GM23248 (cell line): ENCODE measurements at regions not wholly inside any gene's neighbourhood (a gene's known extent, or its start where the extent isn't known, plus 50 kb on each side); places are given as distances from the start of the nearest gene placed in this dataset.

Experiments
- DNase-seq: peaks from one replicate; pipeline ENCODE4 v3.0.0-alpha.2; 2015
- H2AFZ ChIP-seq: fragments of 200-600 bp; sonication (generic); 2 replicates; pipeline ENCODE4 v1.6.1; 2016; ENCODE audit warnings: antibody characterized with exemption
- H3F3A ChIP-seq: fragments of 200-600 bp; sonication (generic); 2 replicates; pipeline ENCODE4 v1.6.1; 2016; ENCODE audit warnings: mild to moderate bottlenecking, antibody characterized with exemption, mixed run types; ENCODE audit not compliant: insufficient read depth
- H3K27ac ChIP-seq: fragments of 200-600 bp; sonication (generic); 2 replicates; pipeline ENCODE4 v1.5.1; 2016; ENCODE audit warnings: mild to moderate bottlenecking
- H3K27me3 ChIP-seq: fragments of 200-600 bp; sonication (generic); replicated peaks from 2 replicates; pipeline ENCODE4 v1.6.1; 2016; ENCODE audit warnings: mild to moderate bottlenecking; ENCODE audit not compliant: insufficient read depth
- H3K36me3 ChIP-seq: fragments of 200-600 bp; sonication (generic); 2 replicates; pipeline ENCODE4 v1.6.1; 2016; ENCODE audit warnings: low read depth, mild to moderate bottlenecking
- H3K4me1 ChIP-seq: fragments of 200-600 bp; sonication (generic); 2 replicates; pipeline ENCODE4 v1.6.1; 2016; ENCODE audit warnings: mild to moderate bottlenecking; ENCODE audit not compliant: insufficient read depth
- H3K4me2 ChIP-seq: fragments of 200-600 bp; sonication (generic); one replicate; pipeline ENCODE4 v1.6.1; 2016; ENCODE audit warnings: mild to moderate bottlenecking; ENCODE audit not compliant: unreplicated experiment
- H3K4me3 ChIP-seq: fragments of 200-600 bp; sonication (generic); 2 replicates; pipeline ENCODE4 v1.5.1; 2016; ENCODE audit warnings: mild to moderate bottlenecking
- H3K79me2 ChIP-seq: fragments of 200-600 bp; sonication (generic); 2 replicates; pipeline ENCODE4 v1.6.1; 2016; ENCODE audit warnings: mild to moderate bottlenecking; ENCODE audit not compliant: insufficient read depth
- H3K9ac ChIP-seq: fragments of 200-600 bp; sonication (generic); 2 replicates; pipeline ENCODE4 v1.6.1; 2016; ENCODE audit warnings: mild to moderate bottlenecking
- H3K9me2 ChIP-seq: fragments of 200-600 bp; sonication (generic); 2 replicates; pipeline ENCODE4 v1.6.1; 2016; ENCODE audit warnings: mixed run types, mild to moderate bottlenecking, moderate library complexity; ENCODE audit not compliant: insufficient read depth
- H3K9me3 ChIP-seq: fragments of 200-600 bp; sonication (generic); one replicate; pipeline ENCODE4 v1.6.1; 2017; ENCODE audit warnings: low read depth
- H4K20me1 ChIP-seq: fragments of 200-600 bp; sonication (generic); 2 replicates; pipeline ENCODE4 v1.6.0; 2016; ENCODE audit not compliant: insufficient read depth
- EZH2 ChIP-seq: fragments of 200-600 bp; sonication (generic); IDR thresholded peaks from 2 replicates; pipeline ENCODE4 v1.6.1; 2018; ENCODE audit warnings: antibody characterized with exemption, mild to moderate bottlenecking; ENCODE audit not compliant: insufficient read depth, poor library complexity, severe bottlenecking
- EZH2phosphoT487 ChIP-seq: fragments of 200-600 bp; sonication (generic); IDR thresholded peaks from 2 replicates; pipeline ENCODE4 v1.6.1; 2018; ENCODE audit warnings: antibody characterized with exemption, moderate library complexity, mild to moderate bottlenecking, low read depth; ENCODE audit not compliant: insufficient read depth
- WGBS, 2 experiments: methylation state at CpG; one replicate each; pipeline ENCODE4 v1.1.6; 2015 to 2017; ENCODE audit warnings: low lambda C conversion rate in 2 of 2, low coverage in 1 of 2; ENCODE audit errors: missing lambda C conversion rate in 2 of 2; 5-methylcytosine and 5-hydroxymethylcytosine counted together
- in situ Hi-C: fragments of 300-500 bp; cut with MboI; formaldehyde crosslinking; loops from 2 replicates; pipeline ENCODE4 v1.15.0; 2020

DNA sequence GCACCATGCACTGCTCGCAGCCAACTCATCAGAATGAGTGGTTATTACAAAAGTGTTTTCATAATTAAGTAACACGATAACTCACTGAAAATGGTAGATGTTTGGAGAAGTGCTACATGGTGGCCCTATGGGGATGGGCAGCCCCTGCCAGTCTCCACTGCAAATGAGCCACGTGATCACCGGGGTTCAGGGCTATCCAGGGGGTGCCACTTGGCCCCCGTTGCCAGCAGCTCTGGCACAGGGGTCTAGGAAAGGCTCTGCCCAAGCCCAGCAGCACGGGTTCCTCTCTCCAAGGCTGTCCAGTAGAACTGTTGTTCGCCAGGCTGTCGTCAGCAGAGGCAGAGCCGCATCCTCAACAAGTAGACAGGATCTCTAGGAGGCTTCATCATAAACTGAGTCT lies 382.1 kb upstream of the B3GAT1 start:
- no peak overlapping the region for H3K4me2 ChIP-seq
- H3K36me3 ChIP-seq, result no peaks in the 10 kb centered on the region
- H3K9me2 ChIP-seq, result no peaks in the 10 kb centered on the region
- no peak for DNase-seq
- in situ Hi-C loops, result no loop called here
- no peak overlapping the region for H3K9ac ChIP-seq
- H3K4me3 ChIP-seq, result no peak overlapping the region
- no peaks in the 10 kb centered on the region for H3F3A ChIP-seq
- H3K27ac ChIP-seq, result no peak overlapping the region
- H3K27me3 ChIP-seq, result no peaks in the 10 kb centered on the region
- no peaks in the 10 kb centered on the region for H4K20me1 ChIP-seq
- no peak for TF ChIP-seq EZH2
- no peak for TF ChIP-seq EZH2phosphoT487
- 27 to 32% methylated on average over 9 of the region's 9 CpGs for WGBS, 2 experiments
- no peaks in the 10 kb centered on the region for H3K4me1 ChIP-seq
- no peaks in the 10 kb centered on the region for H3K9me3 ChIP-seq
- H2AFZ ChIP-seq, result no peak overlapping the region
- no peaks in the 10 kb centered on the region for H3K79me2 ChIP-seq

DNA sequence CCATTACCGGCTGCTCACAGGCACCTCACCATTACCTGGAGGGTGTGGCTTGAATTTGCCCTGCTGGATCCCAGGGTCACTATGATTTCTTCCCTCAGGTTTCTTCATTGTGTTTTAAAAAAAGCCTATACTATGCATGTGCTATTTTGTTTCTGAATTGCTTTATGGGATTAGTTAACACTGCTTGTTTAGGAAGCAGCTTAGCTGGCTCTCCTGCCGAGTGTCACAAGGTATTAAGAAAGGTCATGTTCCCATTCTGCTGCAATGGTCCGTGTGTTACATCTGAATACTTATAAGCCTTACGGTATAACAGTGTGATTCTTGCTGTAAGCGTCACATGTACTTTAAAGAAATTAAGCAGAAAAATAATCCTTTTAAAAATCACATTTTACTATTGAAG lies 380.6 kb upstream of the B3GAT1 start:
- Histone ChIP-seq H3K4me1 (no peaks in the 10 kb centered on the region), H3K36me3 (no peaks in the 10 kb centered on the region), H3K9me3 (no peaks in the 10 kb centered on the region), H3F3A (no peaks in the 10 kb centered on the region), H3K27me3 (no peaks in the 10 kb centered on the region), H3K9me2 (no peaks in the 10 kb centered on the region), H3K9ac (no peak overlapping the region), H3K27ac (no peak overlapping the region), H3K79me2 (no peaks in the 10 kb centered on the region), H3K4me2 (no peak overlapping the region), H3K4me3 (no peak overlapping the region), H2AFZ (no peak overlapping the region), H4K20me1 (no peaks in the 10 kb centered on the region)
- no peak for DNase-seq
- in situ Hi-C loops, result no loop called here
- TF ChIP-seq EZH2, result no peak
- no peak for TF ChIP-seq EZH2phosphoT487
- 34 to 35% methylated on average over 5 of the region's 5 CpGs for WGBS, 2 experiments

DNA sequence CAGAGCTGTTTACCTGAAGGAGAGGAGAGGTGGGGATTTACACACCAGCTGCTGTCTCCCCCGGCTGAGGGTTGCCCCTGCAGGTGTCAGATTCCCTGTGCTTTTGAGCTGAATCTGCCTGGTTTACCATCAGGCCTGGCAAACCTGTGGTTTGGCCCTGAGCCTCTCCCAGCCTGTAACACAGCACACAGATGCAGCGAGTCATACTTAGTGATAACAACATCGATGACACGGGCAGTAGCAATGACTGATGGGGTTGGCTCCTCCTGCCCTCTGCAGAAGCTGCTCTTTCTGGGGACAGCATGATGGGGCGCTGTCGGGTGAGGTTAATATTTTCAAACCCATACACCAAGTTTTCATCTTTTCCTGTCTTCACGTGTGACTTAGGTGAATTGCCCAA lies 380.0 kb upstream of the B3GAT1 start:
- Histone ChIP-seq H3K4me2 (no peak overlapping the region), H3F3A (no peaks in the 10 kb centered on the region), H3K9me3 (no peaks in the 10 kb centered on the region), H2AFZ (no peak overlapping the region), H3K27ac (no peak overlapping the region), H3K4me1 (no peaks in the 10 kb centered on the region), H3K9ac (no peak overlapping the region), H3K79me2 (no peaks in the 10 kb centered on the region), H3K36me3 (no peaks in the 10 kb centered on the region), H3K9me2 (no peaks in the 10 kb centered on the region), H4K20me1 (no peaks in the 10 kb centered on the region), H3K27me3 (no peaks in the 10 kb centered on the region), H3K4me3 (no peak overlapping the region)
- DNase-seq, result no peak
- TF ChIP-seq EZH2phosphoT487, result no peak
- TF ChIP-seq EZH2, result no peak
- WGBS, 2 experiments, result 15 to 16% methylated on average over 7 of the region's 7 CpGs
- in situ Hi-C loops, result no loop called here

DNA sequence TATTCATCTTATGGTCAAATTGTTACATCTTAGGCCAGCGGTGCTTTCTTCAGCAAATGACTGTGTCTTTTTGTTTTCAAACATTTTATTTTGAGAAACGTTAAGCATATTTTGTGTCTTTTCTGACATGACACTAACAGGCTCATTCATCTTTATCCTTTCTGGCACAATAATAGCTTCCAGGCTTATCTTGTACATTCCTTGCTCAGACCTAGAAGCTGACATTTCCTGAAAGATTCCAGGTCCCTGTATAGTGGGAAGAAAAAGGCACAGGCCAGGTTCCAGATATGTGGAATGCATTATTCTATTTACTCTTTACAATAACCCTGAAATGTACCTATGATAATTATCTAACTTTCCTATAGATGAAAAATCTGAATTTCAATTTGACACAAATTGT lies 379.1 kb upstream of the B3GAT1 start:
- Histone ChIP-seq H3K27me3 (no peaks in the 10 kb centered on the region), H2AFZ (no peak overlapping the region), H3K4me2 (no peak overlapping the region), H4K20me1 (no peaks in the 10 kb centered on the region), H3K9ac (no peak overlapping the region), H3F3A (no peaks in the 10 kb centered on the region), H3K27ac (no peak overlapping the region), H3K36me3 (no peaks in the 10 kb centered on the region), H3K4me3 (no peak overlapping the region), H3K9me3 (no peaks in the 10 kb centered on the region), H3K79me2 (no peaks in the 10 kb centered on the region), H3K9me2 (no peaks in the 10 kb centered on the region), H3K4me1 (no peaks in the 10 kb centered on the region)
- no peak for DNase-seq
- WGBS, 2 experiments, result 7 to 9% methylated on average over 2 of the region's 2 CpGs
- in situ Hi-C loops, result no loop called here
- TF ChIP-seq EZH2phosphoT487 (no peak), EZH2 (no peak)

DNA sequence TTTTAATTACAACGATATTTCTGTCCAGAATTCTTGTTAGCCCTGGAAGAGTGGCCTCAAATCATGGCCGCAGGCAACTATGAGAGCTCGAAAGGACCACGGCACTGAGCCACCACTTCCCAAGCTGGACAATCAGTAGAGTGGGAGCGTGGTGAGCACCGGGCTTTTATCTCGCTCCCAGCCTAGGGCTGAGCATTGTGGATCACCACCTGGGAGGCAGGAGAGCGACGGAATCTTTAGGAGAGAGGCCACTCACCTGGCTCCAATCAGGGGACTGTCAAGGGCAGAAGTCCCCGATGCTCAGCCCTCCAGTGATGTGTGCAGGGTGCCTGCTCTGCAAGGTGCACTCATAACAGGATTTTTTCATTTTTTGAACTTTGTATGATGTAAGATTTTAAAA lies 377.1 kb upstream of the B3GAT1 start:
- H3F3A ChIP-seq, result no peaks in the 10 kb centered on the region
- H3K9ac ChIP-seq, result no peak overlapping the region
- no peaks in the 10 kb centered on the region for H3K9me3 ChIP-seq
- no peak overlapping the region for H3K27ac ChIP-seq
- H3K79me2 ChIP-seq, result no peaks in the 10 kb centered on the region
- H3K4me1 ChIP-seq, result no peaks in the 10 kb centered on the region
- H3K9me2 ChIP-seq, result no peaks in the 10 kb centered on the region
- in situ Hi-C loops, result no loop called here
- H3K36me3 ChIP-seq, result no peaks in the 10 kb centered on the region
- H4K20me1 ChIP-seq, result no peaks in the 10 kb centered on the region
- no peak for DNase-seq
- H3K4me2 ChIP-seq, result no peak overlapping the region
- no peak overlapping the region for H3K4me3 ChIP-seq
- no peak overlapping the region for H2AFZ ChIP-seq
- WGBS, 2 experiments, result 32 to 33% methylated on average over 10 of the region's 10 CpGs
- TF ChIP-seq EZH2phosphoT487, result no peak
- no peak for TF ChIP-seq EZH2
- H3K27me3 ChIP-seq, result no peaks in the 10 kb centered on the region
